GM12878 (cell line): ENCODE measurements at regions not wholly inside any gene's neighbourhood (a gene's known extent, or its start where the extent isn't known, plus 50 kb on each side); places are given as distances from the start of the nearest gene placed in this dataset.
"Not testable (repeated sequence)": the region's sequence is repeated elsewhere in the genome, so short reads cannot be mapped to it uniquely, and the experiment has no call there.

Experiments used
- ATF7 ChIP-seq: fragments of 450-650 bp; IDR thresholded peaks from 2 replicates; pipeline ENCODE4 v1.6.1; 2016; ENCODE audit warnings: low read depth, mild to moderate bottlenecking
- CTCF ChIP-seq, 3 experiments: IDR thresholded peaks in 2 of 3; conservative IDR thresholded peaks in 1 of 3; 2 replicates each; pipeline ENCODE4 v1.5.1; 2011; ENCODE audit warnings: low read depth in 3 of 3, low read length in 3 of 3, mild to moderate bottlenecking in 3 of 3, control low read depth in 2 of 3, moderate library complexity in 2 of 3, inconsistent platforms in 1 of 3, mixed read lengths in 1 of 3; ENCODE audit not compliant: control insufficient read depth in 2 of 3, insufficient read depth in 1 of 3; ENCODE audit errors: extremely low read depth in 1 of 3
- KDM1A ChIP-seq: fragments of 200-600 bp; sonication (generic); IDR thresholded peaks from 2 replicates; pipeline ENCODE4 v1.6.1; 2016; ENCODE audit warnings: borderline replicate concordance
- MLLT1 ChIP-seq: fragments of 450-650 bp; IDR thresholded peaks from 2 replicates; pipeline ENCODE4 v1.6.1; 2016; ENCODE audit warnings: mild to moderate bottlenecking
- MXI1 ChIP-seq: fragments of 150-350 bp; IDR thresholded peaks from 2 replicates; pipeline ENCODE4 v1.6.1; 2011; ENCODE audit warnings: low read depth, mild to moderate bottlenecking, inconsistent platforms, low read length, improper control_type of control experiment
- POLR2A ChIP-seq: IDR thresholded peaks from 2 replicates; pipeline ENCODE4 v1.6.1; 2011; ENCODE audit warnings: low read depth, mild to moderate bottlenecking, low read length
- RB1 ChIP-seq: fragments of 450-650 bp; formaldehyde crosslinking; IDR thresholded peaks from 2 replicates; pipeline ENCODE4 v1.6.1; 2017; ENCODE audit warnings: mild to moderate bottlenecking, borderline replicate concordance
- SMAD5 ChIP-seq: IDR thresholded peaks from 2 replicates; pipeline ENCODE4 v1.6.1; 2016; ENCODE audit warnings: antibody characterized with exemption, low read depth
- TAF1 ChIP-seq: IDR thresholded peaks from 2 replicates; pipeline ENCODE4 v1.6.1; 2011; ENCODE audit warnings: mild to moderate bottlenecking, low read depth, low read length, borderline replicate concordance
- ZBTB33 ChIP-seq: fragments of 450-650 bp; IDR thresholded peaks from 2 replicates; pipeline ENCODE4 v1.6.1; 2017; ENCODE audit warnings: mild to moderate bottlenecking
- ZNF217 ChIP-seq: fragments of 450-650 bp; IDR thresholded peaks from 2 replicates; pipeline ENCODE4 v1.6.1; 2017; ENCODE audit warnings: antibody characterized with exemption, mild to moderate bottlenecking
- ZZZ3 ChIP-seq: IDR thresholded peaks from 2 replicates; pipeline ENCODE4 v1.6.1; 2011; ENCODE audit warnings: low read depth; ENCODE audit not compliant: control insufficient read depth, insufficient read length
- TF ChIP-seq, protein P1 (sequence below): IDR thresholded peaks from 2 replicates; pipeline ENCODE4 v1.6.1; 2011; ENCODE audit warnings: mild to moderate bottlenecking, low read depth, low read length, moderate library complexity; ENCODE audit not compliant: insufficient replicate concordance

- not testable (repeated sequence) for TF ChIP-seq TAF1; POLR2A; ZNF217; ZZZ3; RB1; CTCF (IDR thresholded peaks at IDR 0.05 in 2 of 3, conservative IDR thresholded peaks at IDR 0.05 in 1 of 3; ENCODE audit: control insufficient read depth in 2 of 3, extremely low read depth in 1 of 3, insufficient read depth in 1 of 3, low read depth in 3 of 3, low read length in 3 of 3); MLLT1; ZBTB33; ATF7; KDM1A; SMAD5; MXI1
- TF ChIP-seq, protein P1, sequence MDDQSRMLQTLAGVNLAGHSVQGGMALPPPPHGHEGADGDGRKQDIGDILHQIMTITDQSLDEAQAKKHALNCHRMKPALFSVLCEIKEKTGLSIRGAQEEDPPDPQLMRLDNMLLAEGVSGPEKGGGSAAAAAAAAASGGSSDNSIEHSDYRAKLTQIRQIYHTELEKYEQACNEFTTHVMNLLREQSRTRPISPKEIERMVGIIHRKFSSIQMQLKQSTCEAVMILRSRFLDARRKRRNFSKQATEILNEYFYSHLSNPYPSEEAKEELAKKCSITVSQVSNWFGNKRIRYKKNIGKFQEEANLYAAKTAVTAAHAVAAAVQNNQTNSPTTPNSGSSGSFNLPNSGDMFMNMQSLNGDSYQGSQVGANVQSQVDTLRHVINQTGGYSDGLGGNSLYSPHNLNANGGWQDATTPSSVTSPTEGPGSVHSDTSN, result not testable (repeated sequence)
These were observed 128.4 kb downstream of the POTEB start for GRCh38 chr15:21749173-21749572.
